H9 (cell line): ENCODE measurements at regions not wholly inside any gene's neighbourhood (a gene's known extent, or its start where the extent isn't known, plus 50 kb on each side); places are given as distances from the start of the nearest gene placed in this dataset.

Experiments
- DNase-seq: peaks from one replicate; pipeline ENCODE4 v3.0.0-alpha.2; 2017
- H2AFZ ChIP-seq: one replicate; pipeline ENCODE4 v1.6.1; 2013; ENCODE audit warnings: mild to moderate bottlenecking, low read length, control low read depth, moderate library complexity
- H2AK5ac ChIP-seq: 2 replicates; pipeline ENCODE4 v1.6.1; 2013; ENCODE audit warnings: low read length, control low read depth, mixed read lengths; ENCODE audit not compliant: insufficient read length
- H2BK120ac ChIP-seq: one replicate; pipeline ENCODE4 v1.6.1; 2013; ENCODE audit warnings: low read depth, mild to moderate bottlenecking, low read length, control low read depth, inconsistent platforms; ENCODE audit not compliant: poor library complexity, severe bottlenecking
- H2BK12ac ChIP-seq: 2 replicates; pipeline ENCODE4 v1.6.1; 2013; ENCODE audit warnings: low read length, control low read depth, mixed read lengths, low read depth; ENCODE audit not compliant: insufficient read length
- H2BK15ac ChIP-seq: 2 replicates; pipeline ENCODE4 v1.6.1; 2013; ENCODE audit warnings: low read depth, low read length, control low read depth
- H2BK20ac ChIP-seq: one replicate; pipeline ENCODE4 v1.6.1; 2013; ENCODE audit warnings: low read depth, mild to moderate bottlenecking, low read length, control low read depth, inconsistent platforms; ENCODE audit not compliant: poor library complexity, severe bottlenecking
- H2BK5ac ChIP-seq: 2 replicates; pipeline ENCODE4 v1.6.1; 2013; ENCODE audit warnings: low read length, control low read depth, mixed read lengths; ENCODE audit not compliant: insufficient read length
- H3K14ac ChIP-seq: 2 replicates; pipeline ENCODE4 v1.6.1; 2013; ENCODE audit warnings: low read length, control low read depth; ENCODE audit not compliant: insufficient read depth
- H3K18ac ChIP-seq: 2 replicates; pipeline ENCODE4 v1.6.1; 2013; ENCODE audit warnings: low read depth, mild to moderate bottlenecking, mixed read lengths, low read length, control low read depth; ENCODE audit not compliant: insufficient read length
- H3K23ac ChIP-seq: 2 replicates; pipeline ENCODE4 v1.6.1; 2013; ENCODE audit warnings: low read length, control low read depth, mixed read lengths, low read depth; ENCODE audit not compliant: insufficient read length
- H3K23me2 ChIP-seq: 2 replicates; pipeline ENCODE4 v1.6.1; 2013; ENCODE audit warnings: low read depth, mild to moderate bottlenecking, mixed read lengths, low read length, control low read depth; ENCODE audit not compliant: insufficient read length, poor library complexity, severe bottlenecking
- H3K27ac ChIP-seq: 2 replicates; pipeline ENCODE4 v1.5.1; 2013; ENCODE audit warnings: low read length, control low read depth, mixed read lengths, low read depth; ENCODE audit not compliant: insufficient read length
- H3K27me3 ChIP-seq: 2 replicates; pipeline ENCODE4 v1.6.1; 2013; ENCODE audit warnings: low read length, control low read depth, inconsistent platforms; ENCODE audit not compliant: insufficient read depth
- H3K4ac ChIP-seq: 2 replicates; pipeline ENCODE4 v1.6.1; 2013; ENCODE audit warnings: low read depth, mild to moderate bottlenecking, control low read depth, inconsistent platforms, low read length, moderate library complexity
- H3K4me1 ChIP-seq: 2 replicates; pipeline ENCODE4 v1.6.1; 2013; ENCODE audit warnings: low read length, control low read depth, inconsistent platforms; ENCODE audit not compliant: insufficient read depth
- H3K4me2 ChIP-seq: 2 replicates; pipeline ENCODE4 v1.6.1; 2013; ENCODE audit warnings: low read length, control low read depth, mixed read lengths; ENCODE audit not compliant: insufficient read length, insufficient read depth
- H3K56ac ChIP-seq: 2 replicates; pipeline ENCODE4 v1.6.1; 2013; ENCODE audit warnings: low read depth, mild to moderate bottlenecking, mixed read lengths, low read length, control low read depth; ENCODE audit not compliant: insufficient read length
- H3K79me1 ChIP-seq: 2 replicates; pipeline ENCODE4 v1.6.1; 2013; ENCODE audit warnings: low read depth, mild to moderate bottlenecking, moderate library complexity, low read length, control low read depth, inconsistent platforms; ENCODE audit not compliant: insufficient read depth, poor library complexity, severe bottlenecking
- H3K79me2 ChIP-seq: 2 replicates; pipeline ENCODE4 v1.6.1; 2013; ENCODE audit warnings: low read length, control low read depth, inconsistent platforms; ENCODE audit not compliant: insufficient read depth
- H3K9ac ChIP-seq: 2 replicates; pipeline ENCODE4 v1.6.1; 2013; ENCODE audit warnings: low read length, control low read depth, mixed read lengths; ENCODE audit not compliant: insufficient read length; ENCODE audit errors: extremely low read depth
- H3K9me3 ChIP-seq: one replicate; pipeline ENCODE4 v1.6.1; 2013; ENCODE audit warnings: low read depth, low read length, inconsistent platforms; ENCODE audit not compliant: control insufficient read depth
- H3T11ph ChIP-seq: one replicate; pipeline ENCODE4 v1.6.1; 2013; ENCODE audit warnings: mild to moderate bottlenecking, low read length, control low read depth, inconsistent platforms
- H4K20me1 ChIP-seq: one replicate; pipeline ENCODE4 v1.6.1; 2013; ENCODE audit not compliant: control insufficient read depth, insufficient read length, insufficient read depth
- H4K5ac ChIP-seq: 2 replicates; pipeline ENCODE4 v1.6.1; 2013; ENCODE audit warnings: low read depth, mild to moderate bottlenecking, mixed read lengths, low read length, control low read depth; ENCODE audit not compliant: insufficient read length
- H4K8ac ChIP-seq: replicated peaks from 2 replicates; pipeline ENCODE4 v1.6.1; 2013; ENCODE audit warnings: low read length, control low read depth, mixed read lengths, low read depth; ENCODE audit not compliant: insufficient read length
- H4K91ac ChIP-seq: 2 replicates; pipeline ENCODE4 v1.6.1; 2013; ENCODE audit warnings: low read depth, mild to moderate bottlenecking, moderate library complexity, mixed read lengths, low read length, control low read depth; ENCODE audit not compliant: insufficient read length
- H3K27ac Mint-ChIP-seq, 3 experiments: 2 replicates in 2 of 3; 3 replicates in 1 of 3; pipeline ENCODE4 v1.8.0; 2020 to 2021; ENCODE audit warnings: mixed read lengths in 3 of 3, mild to moderate bottlenecking in 1 of 3, moderate library complexity in 1 of 3
- H3K27me3 Mint-ChIP-seq: 2 replicates; pipeline ENCODE4 v1.8.0; 2021; ENCODE audit warnings: low read depth, mild to moderate bottlenecking, moderate library complexity, mixed read lengths
- H3K36me3 Mint-ChIP-seq, 3 experiments: 2 replicates in 2 of 3; 3 replicates in 1 of 3; pipeline ENCODE4 v1.8.0; 2020 to 2021; ENCODE audit warnings: low read depth in 3 of 3, mixed read lengths in 3 of 3; ENCODE audit not compliant: insufficient read depth in 1 of 3
- H3K4me1 Mint-ChIP-seq, 2 experiments: 2 replicates each; pipeline ENCODE4 v1.8.0; 2020; ENCODE audit warnings: mixed read lengths in 2 of 2
- H3K4me3 Mint-ChIP-seq, 2 experiments: 2 replicates in 1 of 2; 3 replicates in 1 of 2; pipeline ENCODE4 v1.8.0; 2020 to 2021; ENCODE audit warnings: mild to moderate bottlenecking in 2 of 2, mixed read lengths in 2 of 2, moderate library complexity in 1 of 2
- H3K9me3 Mint-ChIP-seq, 2 experiments: 2 replicates in 1 of 2; 3 replicates in 1 of 2; pipeline ENCODE4 v1.8.0; 2020; ENCODE audit warnings: mild to moderate bottlenecking in 2 of 2, mixed read lengths in 2 of 2, moderate library complexity in 1 of 2
- CTCF ChIP-seq: fragments of 200-600 bp; sonication (generic); conservative IDR thresholded peaks from 3 replicates; pipeline ENCODE4 v1.8.0; 2021; ENCODE audit warnings: antibody characterized with exemption, mild to moderate bottlenecking
- WGBS: extraction: QIAGEN DNeasy Blood & Tissue Kit; methylation state at CpG from one replicate; pipeline ENCODE4 v1.1.7; 2013; ENCODE audit warnings: missing lambda C conversion rate, low lambda C conversion rate, mixed read lengths; ENCODE audit not compliant: insufficient read length; ENCODE audit errors: extremely low coverage; 5-methylcytosine and 5-hydroxymethylcytosine counted together

DNA sequence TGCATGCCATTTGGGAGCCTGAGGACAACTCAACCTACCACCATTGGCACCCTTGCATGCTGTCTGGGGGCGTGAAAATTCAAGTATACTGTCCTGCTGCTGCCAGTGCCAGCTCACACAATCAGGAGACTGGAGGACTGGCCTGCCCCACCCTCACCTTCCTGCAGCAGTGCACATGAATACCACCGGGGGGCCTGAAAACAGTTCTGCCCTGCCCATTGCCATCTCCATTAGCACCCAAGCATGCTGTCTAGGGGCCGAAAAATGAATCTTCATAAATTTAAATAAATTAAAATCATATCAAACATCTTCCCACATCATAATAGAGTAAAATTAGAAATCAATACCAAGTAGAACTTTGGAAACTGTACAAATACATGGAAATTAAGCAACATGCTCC, 322.1 kb upstream of the TMPRSS15 start:
- H3K4ac ChIP-seq: no peak overlapping the region
- H3K27me3 ChIP-seq: no peaks in the 10 kb centered on the region
- H2BK20ac ChIP-seq: no peak overlapping the region
- Mint-ChIP-seq H3K27me3 (no peaks in the 10 kb centered on the region), H3K27ac (no peak overlapping the region), H3K9me3 (no peaks in the 10 kb centered on the region), H3K4me1 (peaks cover 0 to 2% of the 10 kb centered on the region in 2 experiments; a peak in 2 of 4 replicates), H3K36me3 (no peaks in the 10 kb centered on the region), H3K4me3 (no peak overlapping the region)
- H3K79me1 ChIP-seq: no peaks in the 10 kb centered on the region
- no peaks in the 10 kb centered on the region for H3K79me2 ChIP-seq
- no peak overlapping the region for H3K14ac ChIP-seq
- no peak overlapping the region for H3K23ac ChIP-seq
- no peak overlapping the region for H4K5ac ChIP-seq
- WGBS: no CpG with 5 or more reads among the region's 3 CpGs
- H4K8ac ChIP-seq: no peak overlapping the region
- no peak overlapping the region for H2AK5ac ChIP-seq
- H3K9me3 ChIP-seq: no peaks in the 10 kb centered on the region
- no peak overlapping the region for H3K9ac ChIP-seq
- peak; percentile 40 for DNase-seq
- no peak overlapping the region for H2BK5ac ChIP-seq
- no peaks in the 10 kb centered on the region for H3K23me2 ChIP-seq
- no peak overlapping the region for H3T11ph ChIP-seq
- H2BK120ac ChIP-seq: no peak overlapping the region
- no peak overlapping the region for H2BK12ac ChIP-seq
- no peak overlapping the region for H3K4me2 ChIP-seq
- no peaks in the 10 kb centered on the region for H3K4me1 ChIP-seq
- H4K91ac ChIP-seq: no peak overlapping the region
- TF ChIP-seq CTCF: peak; percentile 44
- H4K20me1 ChIP-seq: no peaks in the 10 kb centered on the region
- H3K56ac ChIP-seq: no peak overlapping the region
- no peak overlapping the region for H2BK15ac ChIP-seq
- no peak overlapping the region for H3K18ac ChIP-seq
- no peak overlapping the region for H3K27ac ChIP-seq
- no peak overlapping the region for H2AFZ ChIP-seq
